SKM-1 (cell line): ENCODE measurements at regions not wholly inside any gene's neighbourhood (a gene's known extent, or its start where the extent isn't known, plus 50 kb on each side); places are given as distances from the start of the nearest gene placed in this dataset.
"Not testable (repeated sequence)": the region's sequence is repeated elsewhere in the genome, so short reads cannot be mapped to it uniquely, and the experiment has no call there.

ENCODE experiments used
- DNase-seq: peaks from one replicate; lab custom pipeline; 2025; ENCODE audit not compliant: unreplicated experiment; lab: John Stamatoyannopoulos, UW

DNA sequence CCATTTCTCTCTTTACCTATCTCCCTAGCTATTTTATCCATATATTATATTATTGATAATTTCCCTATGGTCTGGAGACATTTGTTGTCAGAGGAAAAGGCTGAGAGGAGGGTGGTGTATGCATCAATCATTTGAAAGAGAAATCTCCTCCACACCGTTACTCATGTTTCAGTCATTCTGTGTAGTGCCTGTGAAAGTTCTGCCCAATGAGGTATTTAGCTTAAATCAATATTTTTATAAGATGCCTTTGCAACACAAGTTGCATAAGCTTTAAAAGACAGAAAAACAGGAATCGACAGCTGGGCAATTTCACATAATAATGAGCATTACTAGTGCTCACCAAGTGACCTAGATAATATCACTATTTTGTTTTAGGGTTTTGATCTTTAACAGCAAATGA is 363.7 kb upstream of the FSIP2 start:
- no peak for DNase-seq

DNA sequence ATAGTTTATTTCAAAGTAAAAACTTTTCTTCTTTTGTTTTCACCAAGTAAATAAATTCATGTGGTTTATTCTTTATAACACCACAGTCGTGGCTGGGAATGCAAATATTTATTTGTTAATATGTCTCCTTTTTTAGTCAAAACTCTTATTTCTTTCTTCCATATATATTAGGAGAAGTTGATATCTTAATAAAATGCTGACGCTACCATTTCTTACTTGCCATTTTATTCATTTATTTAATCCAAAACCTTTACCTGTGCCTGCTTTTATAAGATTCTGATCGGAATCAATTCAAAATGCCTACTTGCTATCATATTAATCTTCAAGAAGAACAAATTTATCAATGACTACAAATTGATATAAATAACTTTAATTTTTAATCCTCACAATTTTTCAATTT is 362.9 kb upstream of the FSIP2 start:
- DNase-seq: no peak

DNA sequence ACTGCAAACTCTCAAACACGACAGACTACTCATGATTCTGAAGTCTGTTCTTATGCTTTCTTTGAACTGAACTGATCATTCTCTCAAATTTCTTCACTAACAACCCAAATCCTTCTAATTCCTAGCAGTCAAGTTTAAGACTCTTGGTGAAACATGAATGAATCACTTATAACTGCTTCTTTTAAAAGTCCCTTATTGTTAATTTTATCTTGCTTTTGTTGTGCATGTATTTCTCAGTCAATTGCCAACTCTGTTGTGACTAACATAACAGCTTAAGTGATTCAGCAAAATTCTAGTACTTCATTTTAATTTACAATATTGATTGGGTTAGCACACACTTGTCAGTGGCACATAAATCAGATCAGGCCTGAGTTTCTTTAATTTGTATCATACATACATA is 357.0 kb upstream of the FSIP2 start:
- DNase-seq: no peak

DNA sequence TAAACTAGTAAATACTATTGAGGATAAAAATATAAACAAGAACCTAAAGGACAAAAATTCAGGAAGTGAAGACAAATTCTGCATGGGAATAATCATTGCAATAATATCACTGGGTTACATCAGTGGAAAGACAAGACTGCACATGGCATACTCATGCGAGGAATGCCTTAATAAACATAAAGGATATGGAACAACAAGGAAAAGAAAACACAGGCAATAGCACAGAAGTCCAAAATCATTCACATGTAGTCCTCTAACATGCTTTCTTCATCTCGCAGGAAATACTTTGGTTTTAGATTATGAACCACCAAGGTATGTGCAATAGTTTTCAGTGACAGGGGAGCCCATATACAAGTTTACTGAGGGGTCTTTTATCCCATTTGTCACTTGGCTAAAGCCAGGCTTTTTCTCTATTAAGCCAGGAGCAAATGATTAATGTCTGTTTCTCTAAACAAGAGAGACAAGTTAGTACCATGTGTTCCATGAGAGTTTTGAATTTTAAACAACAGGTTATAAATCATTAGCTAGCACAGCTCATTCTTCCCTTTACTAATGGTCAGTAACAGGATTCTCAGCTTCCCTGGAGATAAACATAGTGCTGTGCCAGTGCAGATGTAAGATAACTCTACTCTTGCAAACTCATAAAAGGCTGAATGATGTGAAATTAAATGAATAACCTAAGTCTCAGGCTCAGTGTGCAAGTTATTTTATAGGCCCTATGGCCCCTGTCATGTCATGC is 353.6 kb upstream of the FSIP2 start:
- no peak for DNase-seq

DNA sequence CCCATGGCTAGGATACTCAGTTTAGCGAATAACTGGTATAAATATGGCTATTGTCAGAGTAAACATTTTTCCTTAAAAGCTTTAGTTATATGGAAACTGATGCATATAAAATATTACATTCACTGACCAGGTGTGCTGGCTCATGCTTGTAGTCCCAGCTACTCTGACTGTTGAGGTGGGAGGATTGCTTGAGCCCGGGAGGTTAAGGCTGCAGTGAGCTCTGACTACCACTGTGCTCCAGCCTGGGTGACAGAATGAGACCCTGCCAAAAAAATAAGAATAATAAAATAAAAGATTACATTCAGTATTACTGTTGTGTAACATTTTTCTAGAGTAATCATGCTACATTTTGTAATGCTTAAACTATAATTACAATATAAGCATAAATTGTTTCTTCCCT is 350.4 kb upstream of the FSIP2 start:
- no peak for DNase-seq

DNA sequence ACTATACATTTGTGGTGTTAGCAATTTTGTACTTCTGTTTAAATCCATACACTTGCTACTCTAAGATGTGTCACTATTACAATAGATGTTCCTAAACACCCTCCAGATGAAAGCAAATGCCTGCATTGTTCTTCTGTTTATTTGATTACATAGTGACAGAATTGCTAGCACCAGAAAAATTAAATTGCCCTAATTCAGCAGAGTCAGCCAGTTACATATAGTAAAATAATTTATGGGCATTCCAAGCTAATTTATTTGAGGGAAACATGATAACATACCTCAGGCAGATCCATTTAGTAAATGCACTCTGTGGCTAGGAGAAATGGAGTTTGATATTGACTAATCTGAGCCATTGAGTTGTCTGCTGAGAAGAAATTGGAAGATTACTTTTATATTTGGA is 347.1 kb upstream of the FSIP2 start:
- no peak for DNase-seq

DNA sequence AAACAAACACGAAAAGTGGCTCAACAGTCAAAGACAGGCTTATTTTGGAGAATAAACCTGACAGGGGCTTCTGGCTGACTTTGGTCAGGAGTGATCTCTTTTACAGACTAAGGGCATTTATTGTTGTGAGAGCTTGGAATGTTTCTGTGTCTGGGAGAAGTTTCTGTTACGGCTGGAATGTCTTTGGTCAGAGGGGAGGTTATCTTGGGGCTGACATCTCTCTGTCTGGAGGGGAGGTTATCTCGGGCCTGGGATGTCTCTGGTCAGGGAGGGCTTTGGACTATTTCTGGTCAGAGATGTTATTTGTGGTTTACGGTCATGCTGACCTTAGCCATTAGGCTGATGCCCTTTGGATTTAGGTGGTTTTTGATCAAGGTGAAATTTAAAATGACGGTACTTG is 345.5 kb upstream of the FSIP2 start:
- DNase-seq: no peak

DNA sequence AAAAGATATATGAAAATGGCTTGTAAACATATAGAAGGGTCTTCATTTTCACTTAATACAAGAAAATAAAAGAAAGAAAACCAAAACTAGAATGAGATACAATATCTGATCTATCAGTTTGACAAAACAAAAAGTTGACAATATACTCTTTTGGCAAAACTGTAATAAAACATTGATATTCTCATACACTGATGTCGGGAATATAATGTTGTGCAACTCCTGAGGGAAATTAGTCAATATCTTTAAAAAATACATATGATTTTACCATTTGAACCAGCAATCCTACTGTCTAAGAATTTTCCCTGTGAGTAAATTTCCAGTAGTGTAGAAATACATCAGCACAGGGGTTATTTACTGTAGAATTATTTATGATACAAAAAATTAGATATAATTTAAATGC is 336.1 kb upstream of the FSIP2 start:
- no peak for DNase-seq

DNA sequence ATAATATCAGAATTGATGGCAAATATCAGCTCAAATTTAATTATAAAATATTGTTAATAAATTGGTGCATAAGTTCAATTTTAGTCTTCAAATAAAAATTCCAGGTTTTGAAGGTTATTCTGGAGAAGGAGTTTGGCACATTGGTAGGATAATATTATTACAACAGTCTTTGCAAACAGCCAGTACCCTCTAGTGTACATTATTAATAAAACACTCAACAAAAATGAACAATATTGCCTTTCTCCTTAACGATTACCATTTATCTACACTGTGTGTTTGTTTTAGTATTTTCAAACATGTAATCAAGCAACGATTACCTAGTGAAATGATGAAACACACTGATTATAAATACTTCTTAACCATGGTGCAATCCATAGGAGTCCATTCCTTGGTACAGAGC is 334.0 kb upstream of the FSIP2 start:
- DNase-seq: no peak

DNA sequence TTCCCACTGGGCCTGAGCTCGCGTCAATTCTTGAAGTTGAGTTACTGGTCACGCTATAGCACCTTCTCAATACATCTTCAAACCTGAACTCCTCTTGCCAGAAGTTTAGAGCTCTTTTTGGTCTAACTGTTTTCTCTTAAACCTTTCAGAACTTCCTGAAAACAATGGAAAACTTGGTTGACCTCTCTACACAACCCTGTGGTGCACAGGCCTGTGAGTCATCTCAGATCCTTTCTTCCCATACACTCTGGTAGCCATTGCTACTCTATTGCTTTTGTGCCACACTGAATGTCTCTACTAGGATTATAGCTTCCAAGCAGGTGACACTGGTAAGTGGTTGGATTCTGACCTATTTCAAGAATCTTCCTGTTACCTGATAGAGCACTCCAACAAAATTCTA is 321.5 kb upstream of the FSIP2 start:
- no peak for DNase-seq

DNA sequence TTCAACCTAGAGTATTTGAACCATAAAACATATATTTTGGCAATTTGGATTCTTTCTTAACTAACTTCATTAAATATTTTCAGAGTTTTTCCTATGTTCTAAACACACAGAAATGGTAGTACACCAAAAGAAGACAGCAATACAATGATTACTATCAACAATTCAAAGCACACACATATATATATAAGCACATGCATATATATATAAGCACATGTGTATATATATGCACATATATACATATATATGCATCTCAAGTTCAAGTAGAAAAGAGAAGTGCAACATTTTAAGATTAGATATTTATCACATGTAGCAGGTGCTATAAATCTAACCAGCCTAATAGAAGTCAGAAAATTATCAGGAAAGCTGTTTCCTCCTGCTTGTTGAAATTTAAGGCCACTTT is 320.9 kb upstream of the FSIP2 start:
- no peak for DNase-seq

DNA sequence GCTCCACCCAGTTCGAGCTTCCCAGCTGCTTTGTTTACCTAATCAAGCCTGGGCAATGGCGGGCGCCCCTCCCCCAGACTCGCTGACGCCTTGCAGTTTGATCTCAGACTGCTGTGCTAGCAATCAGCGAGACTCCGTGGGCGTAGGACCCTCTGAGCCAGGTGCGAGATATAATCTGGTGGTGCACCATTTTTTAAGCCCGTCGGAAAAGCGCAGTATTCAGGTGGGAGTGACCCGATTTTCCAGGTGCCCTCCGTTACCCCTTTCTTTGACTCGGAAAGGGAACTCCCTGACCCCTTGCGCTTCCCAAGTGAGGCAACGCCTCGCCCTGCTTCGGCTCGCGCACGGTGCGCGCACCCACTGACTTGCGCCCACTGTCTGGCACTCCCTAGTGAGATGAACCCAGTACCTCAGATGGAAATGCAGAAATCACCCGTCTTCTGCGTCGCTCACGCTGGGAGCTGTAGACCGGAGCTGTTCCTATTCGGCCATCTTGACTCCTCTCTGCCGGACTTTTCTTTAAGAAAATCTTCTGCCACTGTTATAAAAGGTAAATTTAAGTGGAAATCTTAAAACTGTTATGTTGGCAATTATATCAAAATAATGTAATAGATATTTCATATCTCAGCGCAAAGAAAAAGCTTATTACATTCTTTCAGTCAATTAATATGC is 313.5 kb upstream of the FSIP2 start:
- not testable (repeated sequence) for DNase-seq

DNA sequence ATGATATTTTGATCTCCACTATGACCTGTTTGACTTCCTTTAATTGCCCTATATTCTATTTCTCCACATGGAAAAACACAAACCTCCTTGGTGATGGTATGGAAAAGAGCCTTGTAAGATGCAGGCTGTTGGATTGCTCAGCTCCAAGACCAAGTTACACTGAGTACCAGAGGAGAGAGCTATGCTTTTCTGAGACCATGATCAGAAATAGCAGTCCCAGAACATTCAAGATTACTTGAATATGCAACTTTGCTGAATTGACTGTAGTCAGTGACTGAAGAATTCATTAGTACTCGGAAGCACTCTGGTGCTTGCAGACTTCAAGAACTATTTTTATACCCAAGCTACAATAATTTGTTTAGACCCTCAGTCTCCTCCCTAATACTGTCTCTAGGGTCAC is 310.6 kb upstream of the FSIP2 start:
- DNase-seq: no peak

DNA sequence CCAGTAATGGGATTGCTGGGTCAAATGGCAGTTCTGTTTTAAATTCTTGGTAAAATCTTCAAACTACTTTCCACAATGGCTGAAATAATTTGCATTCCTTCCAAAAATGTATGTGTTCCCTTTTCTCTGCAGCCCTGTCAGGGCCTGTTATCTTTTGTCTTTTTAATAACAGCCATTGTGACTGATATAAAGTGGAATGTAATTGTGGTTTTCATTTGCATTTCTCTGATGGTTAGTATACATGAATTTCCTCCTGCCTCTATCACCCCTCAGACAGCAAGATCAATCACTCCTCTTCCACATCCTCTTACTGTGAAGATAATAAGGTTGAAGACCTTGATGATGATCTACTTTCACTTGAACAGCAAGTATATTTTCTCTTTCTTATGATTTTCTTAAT is 304.8 kb upstream of the FSIP2 start:
- no peak for DNase-seq

DNA sequence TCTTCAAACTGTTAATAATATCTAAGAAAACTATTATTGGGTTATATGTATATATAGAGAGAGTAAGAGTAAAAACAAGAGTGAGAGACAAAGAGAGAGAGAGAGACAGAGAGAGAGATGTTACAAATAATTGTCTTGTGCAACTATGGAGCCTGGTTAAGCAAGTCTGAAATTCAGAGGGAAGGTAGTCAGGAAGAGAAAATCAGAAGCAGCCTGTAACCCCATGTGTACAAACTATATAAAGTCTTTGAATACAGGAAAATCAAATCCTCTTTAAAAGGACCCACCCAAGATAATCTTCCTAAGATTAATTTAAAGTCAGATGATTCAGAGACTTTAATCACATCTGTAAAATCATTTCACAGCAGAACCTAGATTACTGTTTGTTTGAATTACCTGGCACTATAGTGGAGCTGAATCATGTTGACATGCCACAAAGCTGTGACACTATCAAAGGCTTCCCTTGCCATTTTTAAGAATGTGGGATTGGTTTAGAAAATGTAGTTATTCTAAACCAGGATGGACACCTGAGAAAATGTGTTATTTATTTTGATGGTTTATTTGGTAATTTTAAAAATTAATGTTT is 301.7 kb upstream of the FSIP2 start:
- no peak for DNase-seq

DNA sequence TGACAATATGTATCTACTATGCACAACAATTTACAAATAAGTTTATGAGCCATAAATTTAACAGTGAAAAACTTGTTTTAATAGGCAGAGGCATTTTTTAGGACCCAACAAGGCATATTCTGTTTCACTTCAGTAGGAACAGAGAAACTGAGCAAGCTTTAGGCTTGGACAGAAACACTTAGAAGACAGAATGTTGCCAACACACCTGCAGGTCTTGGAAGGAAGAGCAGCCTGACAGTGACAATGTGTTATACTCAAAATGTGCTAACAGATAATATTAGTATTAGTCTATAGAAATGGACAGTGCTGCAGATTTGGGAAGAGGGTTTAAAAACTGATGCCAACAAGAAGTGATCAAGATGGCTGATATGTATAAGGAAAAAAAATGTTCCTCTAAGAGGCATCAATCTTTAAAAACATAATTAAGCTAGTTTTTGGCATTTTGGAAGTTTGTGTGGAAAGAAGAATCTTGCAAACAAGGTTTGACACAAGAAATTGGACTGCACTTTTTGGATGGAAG is 297.1 kb upstream of the FSIP2 start:
- DNase-seq: no peak

DNA sequence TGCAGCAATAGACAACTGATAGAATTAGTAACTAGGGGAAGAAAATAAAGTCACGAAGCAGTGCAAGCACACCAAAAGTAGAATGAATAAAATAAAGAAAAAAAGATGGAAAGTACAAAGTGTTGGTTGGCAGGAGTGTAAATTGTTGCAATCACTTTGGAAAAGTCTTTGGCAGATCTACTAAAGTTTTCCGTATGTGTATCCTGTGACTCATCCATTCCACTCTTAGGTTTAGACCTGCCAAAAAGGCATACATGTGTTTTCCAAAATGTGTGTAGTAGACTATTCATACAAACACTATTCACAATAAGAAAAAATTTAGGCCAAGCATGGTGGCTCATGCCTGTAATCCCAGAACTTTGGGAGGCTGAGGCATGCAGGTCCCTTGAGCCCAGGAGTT is 282.1 kb upstream of the FSIP2 start:
- DNase-seq: no peak

DNA sequence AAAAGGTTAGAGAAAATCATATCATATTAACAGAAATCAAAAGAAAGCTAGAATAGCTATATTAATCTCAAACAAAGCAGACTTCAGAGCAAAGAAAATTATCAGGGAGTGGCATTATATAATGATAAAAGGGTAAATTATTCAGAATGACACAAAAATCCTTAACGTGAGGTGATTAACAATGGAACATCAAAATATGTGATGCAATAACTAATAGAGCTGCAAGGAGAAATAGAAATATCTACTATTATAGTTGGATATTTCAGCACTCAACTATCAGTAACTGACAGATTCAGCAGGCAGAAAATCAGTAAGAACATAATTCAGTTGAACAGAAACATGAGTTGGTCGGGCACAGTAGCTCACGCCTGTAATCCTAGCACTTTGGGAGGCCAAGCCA is 275.1 kb upstream of the FSIP2 start:
- no peak for DNase-seq

DNA sequence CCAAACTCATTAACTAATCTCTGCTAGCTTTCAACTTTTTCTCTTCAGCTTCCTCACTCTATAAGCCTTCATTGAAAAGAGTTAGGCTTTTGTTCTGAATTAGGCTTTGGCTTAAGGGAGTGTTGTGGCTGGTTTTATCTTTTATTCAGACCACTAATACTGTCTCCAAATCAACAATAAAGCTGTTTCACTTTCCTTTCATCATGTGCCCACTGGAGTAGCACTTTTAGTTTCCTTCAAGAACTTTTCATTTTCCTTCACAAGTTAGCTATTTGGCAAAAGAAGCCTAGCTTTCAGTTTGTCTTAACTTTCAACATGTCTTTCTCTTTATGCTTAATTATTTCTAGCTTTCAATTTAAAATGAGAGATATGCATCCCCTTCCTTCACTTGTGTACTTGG is 271.7 kb upstream of the FSIP2 start:
- DNase-seq: no peak

DNA sequence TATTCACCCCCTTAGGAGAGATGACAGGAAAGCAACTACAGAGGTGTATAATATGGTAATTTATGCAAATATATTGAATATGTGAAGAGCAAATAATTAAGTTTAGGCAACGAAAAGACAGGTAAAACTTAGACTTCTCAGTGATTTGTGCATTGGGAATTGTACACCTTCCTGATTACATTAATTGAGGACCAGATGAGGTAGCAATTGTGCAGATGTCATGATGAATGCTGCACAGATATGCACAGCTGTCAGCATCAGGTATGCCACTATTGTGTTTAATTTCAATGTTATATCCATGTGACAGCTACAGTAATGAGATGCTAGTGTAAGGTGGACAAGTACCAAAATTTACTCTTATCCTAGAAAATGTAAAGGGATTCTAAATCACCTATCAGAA is 267.2 kb upstream of the FSIP2 start:
- no peak for DNase-seq

DNA sequence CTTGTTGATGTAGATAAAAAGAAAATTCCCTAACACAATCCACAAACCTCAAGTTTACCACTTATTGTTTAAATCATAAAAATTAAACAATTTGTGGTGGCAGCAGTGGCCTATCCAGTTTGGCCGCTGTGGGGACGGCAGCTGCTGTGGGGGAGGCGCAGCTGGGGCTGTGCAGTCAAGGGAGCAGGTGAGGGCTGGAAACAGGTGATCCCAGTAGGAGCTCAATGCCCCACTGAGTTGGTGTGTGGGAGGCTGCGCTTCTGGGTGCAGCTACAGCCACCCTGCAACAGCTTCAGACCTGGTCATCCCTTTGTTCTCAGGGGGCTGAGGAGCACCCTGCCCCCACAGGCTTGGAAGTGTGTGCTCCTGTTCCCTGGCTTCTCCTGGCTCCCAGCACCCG is 266.0 kb upstream of the FSIP2 start:
- DNase-seq: no peak

DNA sequence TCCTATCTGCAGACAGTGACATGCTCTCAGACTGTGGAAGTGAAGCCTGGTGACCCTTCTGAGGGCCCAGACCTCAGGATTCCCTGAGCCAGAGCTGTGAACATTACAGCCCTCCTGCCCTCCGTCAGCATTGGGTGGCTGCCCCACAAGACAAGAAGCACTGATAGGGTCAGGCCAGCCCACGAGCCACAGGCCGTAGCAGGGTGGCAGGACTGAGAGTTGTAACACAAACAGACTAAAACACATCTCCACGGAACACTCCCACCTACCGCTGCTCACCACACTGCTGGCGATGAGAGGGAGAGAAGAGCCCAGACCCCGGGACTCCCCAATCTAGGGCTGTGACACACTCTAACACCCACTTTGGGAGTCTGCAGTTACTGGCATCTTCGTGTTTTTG is 264.8 kb upstream of the FSIP2 start:
- DNase-seq: no peak
